Transverse colon (tissue), 4 donors: ENCODE measurements at regions not wholly inside any gene's neighbourhood (a gene's known extent, or its start where the extent isn't known, plus 50 kb on each side); places are given as distances from the start of the nearest gene placed in this dataset.

Source experiments
- CTCF ChIP-seq, 5 experiments: fragments of 200-600 bp in 3 of 5; fragments of 450-650 bp in 2 of 5; sonication (generic) in 3 of 5; IDR thresholded peaks; 1 replicate in 2 of 5; 2 replicates in 3 of 5; pipeline ENCODE4 v1.5.1; 2016 to 2017; ENCODE audit warnings: antibody characterized with exemption in 5 of 5, inconsistent platforms in 3 of 5, mild to moderate bottlenecking in 2 of 5, moderate library complexity in 1 of 5
- EP300 ChIP-seq: sonication (generic); formaldehyde crosslinking; IDR thresholded peaks from one replicate; pipeline ENCODE4 v1.6.1; 2017; ENCODE audit warnings: antibody characterized with exemption, low read depth
- POLR2A ChIP-seq: fragments of 450-650 bp; IDR thresholded peaks from one replicate; pipeline ENCODE4 v1.6.1; 2016; ENCODE audit warnings: antibody characterized with exemption, mild to moderate bottlenecking, moderate library complexity
- POLR2AphosphoS5 ChIP-seq, 3 donors: sonication (generic); formaldehyde crosslinking; IDR thresholded peaks; one replicate each; pipeline ENCODE4 v1.6.1; 2016; ENCODE audit warnings: antibody characterized with exemption in 3 of 3

GRCh38 chr19:34082289-34083077 lies 89.8 kb upstream of the LSM14A start:
- TF ChIP-seq POLR2A = no peak
- TF ChIP-seq CTCF (IDR thresholded peaks at IDR 0.05) = no peak
- TF ChIP-seq EP300 = no peak
- no peak for TF ChIP-seq POLR2AphosphoS5 (IDR thresholded peaks at IDR 0.05)
